HG03439 (cell line): ENCODE measurements at regions not wholly inside any gene's neighbourhood (a gene's known extent, or its start where the extent isn't known, plus 50 kb on each side); places are given as distances from the start of the nearest gene placed in this dataset.

Experiments used
- ATAC-seq: cut with Tn5 transposase; IDR thresholded peaks from one replicate; pipeline ENCODE4 v1.9.1; 2021; ENCODE audit warnings: mild to moderate bottlenecking, moderate library complexity; ENCODE audit not compliant: unreplicated experiment

DNA sequence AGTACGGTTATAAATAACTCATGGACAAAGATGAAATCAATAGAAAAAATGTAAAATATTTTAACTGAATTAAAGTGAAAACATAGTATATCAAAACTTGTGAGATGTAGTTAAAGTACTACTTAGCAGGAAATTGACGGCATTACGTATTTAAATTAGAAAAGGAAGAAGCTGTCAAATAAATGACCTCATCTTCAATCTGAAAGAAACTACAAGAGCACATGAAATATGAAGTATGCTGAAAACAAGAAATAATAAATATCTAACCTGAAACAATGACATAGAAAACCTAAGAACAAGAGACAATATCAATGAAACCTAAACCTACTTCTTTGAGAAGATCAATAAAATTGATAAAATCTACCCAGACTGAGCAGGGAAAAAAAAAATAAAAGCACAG lies 122.2 kb upstream of the PDE4B start:
- no peak for ATAC-seq

- ATAC-seq = no peak
Observed at GRCh38 chr1:65674522-65674921, 118.2 kb upstream of the PDE4B start.

DNA sequence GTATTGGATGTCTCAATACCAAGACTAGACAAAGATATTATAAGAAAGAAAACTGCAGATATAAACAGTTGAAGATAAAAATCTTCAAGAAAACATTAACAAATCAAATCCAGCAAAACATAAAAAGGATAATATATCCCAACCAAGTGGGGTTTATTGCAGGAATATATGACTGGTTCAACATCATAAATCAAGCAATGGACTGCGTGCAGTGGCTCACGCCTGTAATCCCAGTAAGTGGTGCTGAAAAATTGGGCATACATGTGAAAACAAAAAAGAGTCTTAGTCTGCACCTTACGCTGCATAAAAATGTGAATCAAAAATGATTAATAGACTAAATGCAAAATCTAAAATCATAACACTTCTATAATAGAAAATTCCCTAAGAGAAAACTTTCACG lies 112.9 kb upstream of the PDE4B start:
- no peak for ATAC-seq

GRCh38 chr1:65681096-65681495 lies 111.6 kb upstream of the PDE4B start:
- ATAC-seq = no peak

- peak; percentile 91 for ATAC-seq
Observed at GRCh38 chr1:65687428-65688214, 105.1 kb upstream of the PDE4B start.

DNA sequence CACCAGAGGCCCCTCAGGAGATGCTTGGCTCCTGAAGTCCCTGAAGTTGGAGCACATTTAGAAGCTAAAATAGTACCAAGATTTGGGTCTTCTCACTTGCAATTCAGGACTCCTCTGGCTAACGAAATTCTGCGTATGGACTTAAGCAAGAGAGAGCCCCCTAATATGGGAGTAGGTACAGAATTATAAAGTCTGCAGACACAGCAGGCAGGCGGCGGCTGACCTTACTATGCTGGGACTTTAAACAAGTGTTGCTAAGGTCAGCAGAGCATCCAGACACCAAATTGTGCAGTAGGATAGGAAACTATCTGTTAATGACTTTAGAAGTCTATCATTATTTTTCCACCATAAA lies 104.5 kb upstream of the PDE4B start:
- ATAC-seq = no peak

- no peak for ATAC-seq
Observed at GRCh38 chr1:65688848-65689247, 103.8 kb upstream of the PDE4B start.

GRCh38 chr1:65691152-65691900 lies 101.4 kb upstream of the PDE4B start:
- ATAC-seq = no peak

DNA sequence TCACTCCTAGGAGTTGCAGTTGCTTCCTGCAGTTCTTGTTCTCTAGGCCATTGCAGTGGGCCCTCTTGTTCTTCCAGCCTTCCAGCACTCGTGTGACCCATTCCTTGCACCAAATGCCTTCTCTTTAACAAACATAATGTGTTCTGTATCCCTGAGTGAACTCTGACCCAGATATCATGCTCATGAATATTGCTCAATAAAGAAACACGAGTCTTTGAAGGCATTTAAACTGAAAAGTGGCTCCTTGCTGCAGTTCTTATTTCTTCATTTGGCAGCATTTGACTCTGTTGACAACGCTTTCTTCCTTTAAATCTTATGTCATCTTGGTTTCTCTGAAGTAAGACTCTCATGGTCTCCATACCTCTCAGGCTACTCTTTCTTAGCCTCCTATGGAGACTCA lies 100.7 kb upstream of the PDE4B start:
- ATAC-seq = no peak

DNA sequence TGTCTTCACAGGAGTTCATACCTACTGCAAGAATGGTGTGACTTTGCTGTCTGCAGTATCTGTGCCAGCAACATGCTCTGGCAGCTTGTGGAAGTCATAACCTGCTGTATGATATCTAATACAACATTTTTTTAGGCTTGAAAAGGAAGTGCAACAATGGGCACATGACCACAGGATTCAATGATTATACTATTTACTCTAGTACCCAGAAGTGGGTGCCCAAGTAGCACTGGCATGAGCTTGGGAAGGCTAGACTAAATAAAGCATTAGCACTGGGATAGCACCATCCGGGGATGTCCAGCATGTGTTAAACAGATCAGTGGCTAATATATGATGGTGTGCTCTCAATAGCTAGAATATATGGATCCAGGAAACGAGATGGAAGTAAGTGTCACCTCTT lies 98.6 kb upstream of the PDE4B start:
- no peak for ATAC-seq

DNA sequence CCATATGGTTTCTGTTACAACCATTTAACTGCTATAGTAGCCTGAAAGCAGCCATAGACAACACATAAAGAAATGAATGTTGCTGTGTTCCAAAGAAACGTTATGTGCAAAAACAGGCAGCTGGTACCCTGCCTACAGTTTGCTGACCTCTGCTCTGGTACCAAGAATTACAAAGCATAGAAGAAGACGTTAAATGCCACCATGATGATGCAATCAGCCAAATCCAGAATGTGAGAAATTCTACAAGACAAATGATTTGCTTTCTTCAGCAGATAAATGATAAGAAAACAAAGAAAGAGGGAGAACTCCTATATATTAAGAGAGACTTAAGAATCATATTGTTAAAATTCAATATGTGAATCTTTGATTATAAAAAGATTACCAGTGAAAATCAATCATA lies 97.8 kb upstream of the PDE4B start:
- no peak for ATAC-seq

GRCh38 chr1:65698590-65698989 lies 94.1 kb upstream of the PDE4B start:
- no peak for ATAC-seq

DNA sequence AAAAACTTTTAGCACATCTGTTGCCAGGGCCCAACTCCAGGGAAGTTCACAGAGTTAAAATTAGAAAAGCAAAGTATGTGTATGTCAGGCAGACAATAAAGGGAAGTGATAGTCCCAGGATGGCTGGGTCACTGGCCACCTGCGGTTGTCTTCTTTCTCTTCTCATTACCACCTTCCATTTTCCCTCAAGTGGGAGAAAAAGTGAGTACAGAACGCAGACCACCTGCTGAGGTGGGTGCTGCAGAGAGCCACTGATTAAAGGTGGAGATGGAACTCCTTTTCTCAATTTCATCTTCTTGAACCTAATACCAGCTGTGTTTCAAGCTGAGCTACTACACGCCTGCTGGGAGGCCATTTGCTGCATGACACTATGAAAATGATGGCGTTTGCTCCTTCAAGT lies 88.8 kb upstream of the PDE4B start:
- ATAC-seq = no peak

DNA sequence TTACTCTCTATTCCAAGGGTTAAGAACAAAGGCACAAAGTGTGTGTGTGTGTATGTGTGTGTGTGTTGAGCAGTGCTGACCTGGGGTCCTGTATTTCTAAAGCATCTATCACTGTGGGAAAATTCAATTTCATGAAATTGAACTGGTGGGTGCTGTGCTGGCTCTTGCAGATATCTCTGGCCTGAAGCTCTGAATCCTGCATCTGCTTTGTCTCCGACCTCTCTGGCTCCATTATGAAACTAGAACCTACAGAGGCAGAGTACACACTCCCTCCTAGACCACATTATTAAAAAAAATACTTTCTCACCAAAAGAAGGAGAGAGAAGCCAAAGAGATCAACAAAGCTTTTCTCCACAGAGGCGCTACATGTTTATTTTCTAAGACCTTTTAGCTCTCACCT lies 88.4 kb upstream of the PDE4B start:
- no peak for ATAC-seq

DNA sequence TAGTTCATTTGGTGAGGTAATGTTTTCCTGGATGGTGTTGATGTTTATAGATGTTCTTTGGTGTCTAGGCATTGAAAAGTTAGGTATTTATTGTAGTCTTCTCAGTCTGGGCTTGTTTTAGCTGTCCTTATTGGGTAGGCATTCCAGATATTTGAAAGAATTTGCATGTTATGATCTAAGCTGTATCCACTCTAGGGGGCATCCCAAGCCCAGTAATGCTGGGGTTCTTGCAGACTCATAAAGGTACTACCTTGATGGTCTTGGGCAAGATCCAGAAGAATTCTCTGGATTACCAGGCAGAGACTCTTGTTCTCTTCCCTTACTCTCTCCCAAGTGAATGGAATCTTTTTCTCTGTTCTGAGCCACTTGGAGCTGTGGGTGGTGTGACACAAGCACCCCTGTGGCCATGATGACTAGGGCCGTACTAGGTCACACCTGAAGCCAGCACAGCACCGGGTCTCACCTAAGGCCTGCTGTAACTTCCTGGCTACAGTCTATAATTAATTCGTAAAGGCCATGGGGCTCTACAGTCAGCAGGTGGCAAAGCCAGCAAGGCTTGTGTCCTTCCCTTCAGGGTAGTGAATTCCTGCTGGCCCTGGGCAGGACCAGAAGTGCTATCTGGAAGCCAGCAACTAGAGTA lies 74.8 kb upstream of the PDE4B start:
- no peak for ATAC-seq

DNA sequence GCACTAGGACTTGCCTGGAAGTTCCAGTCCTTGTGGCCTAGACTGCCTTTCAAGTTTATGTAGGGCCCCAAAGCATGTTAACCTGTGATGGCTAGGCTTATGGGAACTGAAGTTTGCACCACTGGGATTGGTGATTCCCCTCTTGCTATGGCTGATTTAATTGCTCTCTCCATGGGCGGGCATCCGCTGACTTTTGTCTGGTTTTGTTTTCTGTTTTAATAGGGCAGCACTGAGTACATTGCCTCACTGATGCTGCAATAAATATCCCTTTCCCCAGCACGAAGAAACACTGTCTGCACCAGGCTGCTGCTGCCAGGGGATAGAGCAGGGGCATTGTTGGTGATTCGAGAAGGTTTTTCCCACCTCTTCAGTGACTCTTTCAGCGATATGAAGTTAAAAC lies 73.3 kb upstream of the PDE4B start:
- ATAC-seq = no peak

GRCh38 chr1:65722461-65722860 lies 70.2 kb upstream of the PDE4B start:
- no peak for ATAC-seq

- no peak for ATAC-seq
Observed at GRCh38 chr1:65724151-65724550, 68.5 kb upstream of the PDE4B start.

DNA sequence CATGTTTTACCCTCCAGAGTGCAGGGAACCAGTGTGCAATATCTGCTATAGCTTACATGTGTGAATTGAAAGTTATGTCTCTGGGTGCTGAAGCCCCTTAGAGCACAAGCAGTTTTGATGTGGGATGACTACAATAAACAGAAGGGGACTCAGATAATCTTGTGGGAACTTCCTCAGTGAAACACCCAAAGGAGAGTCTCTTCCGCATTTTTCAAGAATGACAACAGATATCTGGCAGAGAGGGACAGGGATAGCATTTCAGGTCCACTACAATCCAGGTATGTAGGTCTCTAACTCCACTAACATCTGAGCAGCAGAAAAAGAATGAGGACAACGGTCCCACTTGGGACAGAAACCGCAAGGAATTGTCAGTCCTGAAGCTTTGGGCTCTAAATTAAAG lies 67.6 kb upstream of the PDE4B start:
- ATAC-seq = no peak

DNA sequence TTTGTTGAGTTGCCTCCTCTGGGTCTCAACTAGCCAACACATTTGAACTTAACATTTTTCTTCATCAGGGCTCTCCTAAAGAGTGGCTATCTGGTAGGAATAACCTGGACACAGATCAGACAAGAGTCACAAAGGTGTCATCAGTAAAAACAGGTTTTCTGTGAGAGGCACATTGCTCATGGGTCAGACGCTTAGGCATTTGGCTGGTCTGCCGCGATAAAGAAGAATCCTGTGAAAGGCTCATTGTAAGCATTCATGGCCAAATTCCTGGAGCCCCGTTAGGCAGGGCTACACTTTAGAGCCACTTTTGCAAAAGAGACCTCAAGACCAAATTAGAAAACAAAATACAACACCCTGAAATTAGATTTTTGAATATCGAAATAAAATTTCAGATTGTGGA lies 64.2 kb upstream of the PDE4B start:
- ATAC-seq = no peak

DNA sequence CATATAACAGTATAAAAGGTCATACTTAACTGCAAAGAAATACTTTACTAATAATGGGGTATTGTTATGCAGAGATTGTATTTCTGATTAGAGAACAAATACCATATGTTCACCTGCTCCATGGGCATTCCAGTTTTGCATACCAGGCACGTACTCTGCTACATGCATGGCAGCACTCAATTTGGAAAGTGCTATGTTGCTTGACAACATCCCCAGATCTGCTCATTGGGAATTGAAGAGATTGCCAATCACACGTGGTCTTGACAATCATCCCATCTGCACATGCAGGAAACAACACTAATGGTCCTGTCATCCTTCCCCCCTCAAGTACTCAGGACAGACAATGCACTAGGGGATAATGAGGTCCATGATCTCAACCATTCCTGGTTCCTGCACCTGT lies 63.4 kb upstream of the PDE4B start:
- ATAC-seq = no peak

DNA sequence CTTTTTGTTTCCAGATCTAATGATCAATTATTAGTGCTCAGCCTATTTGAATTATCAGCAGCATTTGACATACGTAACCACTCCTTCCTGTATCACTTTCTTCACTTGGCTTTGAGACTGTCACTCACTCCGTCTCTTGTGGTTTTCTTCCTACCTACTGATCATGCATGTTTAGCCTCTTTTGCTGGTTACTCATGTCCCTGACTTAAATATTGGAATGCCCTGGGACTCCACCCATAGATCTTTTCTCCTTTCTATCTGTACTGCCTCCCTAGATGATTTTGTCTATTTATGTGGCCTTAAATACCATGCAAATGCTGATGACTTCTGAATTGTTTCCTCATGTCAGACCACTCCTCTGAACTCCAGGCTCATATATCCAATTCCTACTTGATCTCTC lies 57.7 kb upstream of the PDE4B start:
- ATAC-seq = no peak
